ENCODE measurements at regions not wholly inside any gene's neighbourhood (a gene's known extent, or its start where the extent isn't known, plus 50 kb on each side); places are given as distances from the start of the nearest gene placed in this dataset.
"Not testable (repeated sequence)": the region's sequence is repeated elsewhere in the genome, so short reads cannot be mapped to it uniquely, and the experiment has no call there.

GRCh38 chr5:152125661-152126205 is 201.1 kb upstream of the GLRA1 start:
- POLR2A ChIA-PET, result no interaction called here
- CTCF ChIA-PET, result no interaction called here

GRCh38 chr5:152124409-152125041 is 199.9 kb upstream of the GLRA1 start:
- ChIA-PET CTCF (no interaction called here), POLR2A (no interaction called here)

GRCh38 chr5:152118676-152119470 is 194.2 kb upstream of the GLRA1 start:
- ChIA-PET CTCF (no interaction called here), POLR2A (no interaction called here)

GRCh38 chr5:152116934-152117333 is 192.3 kb upstream of the GLRA1 start:
- POLR2A ChIA-PET, result no interaction called here
- CTCF ChIA-PET, result no interaction called here

- ChIA-PET CTCF (no interaction called here), POLR2A (no interaction called here)
These were observed 188.8 kb upstream of the GLRA1 start for GRCh38 chr5:152113401-152113800.

GRCh38 chr5:152107220-152107619 is 182.6 kb upstream of the GLRA1 start:
- CTCF ChIA-PET, result no interaction called here
- POLR2A ChIA-PET, result no interaction called here

- POLR2A ChIA-PET, result no interaction called here
- CTCF ChIA-PET, result no interaction called here
These were observed 181.9 kb upstream of the GLRA1 start for GRCh38 chr5:152106571-152106970.

GRCh38 chr5:152105085-152105484 is 180.4 kb upstream of the GLRA1 start:
- CTCF ChIA-PET, result no interaction called here
- POLR2A ChIA-PET, result no interaction called here

GRCh38 chr5:152104211-152104610 is 179.6 kb upstream of the GLRA1 start:
- ChIA-PET CTCF (no interaction called here), POLR2A (no interaction called here)

GRCh38 chr5:152102908-152103307 is 178.3 kb upstream of the GLRA1 start:
- POLR2A ChIA-PET, CTCF ChIA-PET: not testable (repeated sequence)

- CTCF ChIA-PET, result no interaction called here
- POLR2A ChIA-PET, result interaction anchor here (0.6 kb wide), 1 partner anchor 15 kb away, joined by 3 read pairs; no protein-coding TSS in a partner anchor
These were observed 177.4 kb upstream of the GLRA1 start for GRCh38 chr5:152102057-152102456.

GRCh38 chr5:152100462-152100861 is 175.8 kb upstream of the GLRA1 start:
- POLR2A ChIA-PET, result no interaction called here

GRCh38 chr5:152097128-152097527 is 172.5 kb upstream of the GLRA1 start:
- CTCF ChIA-PET, result no interaction called here

More at GRCh38 chr5:152100462-152100861, 175.8 kb upstream of the GLRA1 start:
- CTCF ChIA-PET, result no interaction called here

GRCh38 chr5:152094716-152095115 is 170.1 kb upstream of the GLRA1 start:
- ChIA-PET CTCF (no interaction called here), POLR2A (no interaction called here)

More at GRCh38 chr5:152097128-152097527, 172.5 kb upstream of the GLRA1 start:
- POLR2A ChIA-PET, result no interaction called here

GRCh38 chr5:152094060-152094459 is 169.4 kb upstream of the GLRA1 start:
- ChIA-PET POLR2A (no interaction called here), CTCF (no interaction called here)

GRCh38 chr5:152092580-152092979 is 167.9 kb upstream of the GLRA1 start:
- POLR2A ChIA-PET, result no interaction called here
- CTCF ChIA-PET, result no interaction called here

- ChIA-PET POLR2A (no interaction called here), CTCF (no interaction called here)
These were observed 165.0 kb upstream of the GLRA1 start for GRCh38 chr5:152089644-152090043.

- CTCF ChIA-PET, result no interaction called here
- POLR2A ChIA-PET, result no interaction called here
These were observed 162.0 kb upstream of the GLRA1 start for GRCh38 chr5:152086668-152087067.

- ChIA-PET CTCF (no interaction called here), POLR2A (no interaction called here)
These were observed 159.8 kb upstream of the GLRA1 start for GRCh38 chr5:152084476-152084875.

- ChIA-PET CTCF (no interaction called here), POLR2A (no interaction called here)
These were observed 158.6 kb upstream of the GLRA1 start for GRCh38 chr5:152083231-152083630.

- POLR2A ChIA-PET, result no interaction called here
- CTCF ChIA-PET, result no interaction called here
These were observed 147.4 kb upstream of the GLRA1 start for GRCh38 chr5:152072091-152072490.

- CTCF ChIA-PET, result no interaction called here
- POLR2A ChIA-PET, result no interaction called here
These were observed 145.9 kb upstream of the GLRA1 start for GRCh38 chr5:152070591-152070990.

Data from activated CD8-positive, alpha-beta memory T cell treated with anti-CD3 and anti-CD28 coated beads for 36 hours (primary cell).